Skin epidermis (tissue), 12 donors: ENCODE measurements at regions not wholly inside any gene's neighbourhood (a gene's known extent, or its start where the extent isn't known, plus 50 kb on each side); places are given as distances from the start of the nearest gene placed in this dataset.

Experiments used
- H3K27ac ChIP-seq, 21 experiments: fragments of 200-600 bp; sonication (generic) in 11 of 21; one replicate each; pipeline ENCODE4 v1.5.0; 2020; ENCODE audit warnings: mild to moderate bottlenecking in 3 of 21, inconsistent platforms in 2 of 21, moderate library complexity in 2 of 21
- H3K4me3 ChIP-seq, 7 experiments: fragments of 200-600 bp; sonication (generic) in 2 of 7; one replicate each; pipeline ENCODE4 v1.5.0; 2020; ENCODE audit warnings: inconsistent platforms in 2 of 7, mild to moderate bottlenecking in 2 of 7, moderate library complexity in 1 of 7

GRCh38 chr3:67324554-67324953, 326.4 kb downstream of the KBTBD8 start:
- Histone ChIP-seq H3K4me3 (no peak overlapping the region), H3K27ac (no peak overlapping the region)
